B cell (primary cell): ENCODE measurements at regions not wholly inside any gene's neighbourhood (a gene's known extent, or its start where the extent isn't known, plus 50 kb on each side); places are given as distances from the start of the nearest gene placed in this dataset.
"Not testable (repeated sequence)": the region's sequence is repeated elsewhere in the genome, so short reads cannot be mapped to it uniquely, and the experiment has no call there.

ENCODE experiments used
- ATAC-seq: fragments of 200-7000 bp; cut with Tn5 transposase; one replicate; pipeline ENCODE4 v1.10.0; 2021; ENCODE audit warnings: low read depth, mild to moderate bottlenecking, moderate number of reproducible peaks, moderate library complexity
- CTCF ChIA-PET: fragments of 350-600 bp; sonication (Branson Sonifier 250); formaldehyde crosslinking; loops from one replicate; lab custom pipeline; 2021; ENCODE audit warnings: antibody characterized with exemption, inconsistent platforms; lab: Charles Lee
- POLR2A ChIA-PET: fragments of 350-600 bp; sonication (Branson Sonifier 250); formaldehyde crosslinking; loops from one replicate; lab custom pipeline; 2021; ENCODE audit warnings: antibody characterized with exemption; lab: Charles Lee
- DNase-seq: peaks from one replicate; pipeline ENCODE4 v3.0.0; 2013
- H2AFZ ChIP-seq: 2 replicates; pipeline ENCODE4 v1.6.1; 2012; ENCODE audit warnings: mild to moderate bottlenecking, low read depth, low read length; ENCODE audit not compliant: insufficient read depth, poor library complexity, severe bottlenecking
- H3K27ac ChIP-seq, 2 donors: 1 replicate in 1 of 2; 2 replicates in 1 of 2; pipeline ENCODE4 v1.5.1; 2012 to 2013; ENCODE audit warnings: low read length in 2 of 2, mild to moderate bottlenecking in 2 of 2, moderate library complexity in 1 of 2
- H3K27me3 ChIP-seq, 4 experiments: fragments of 200-600 bp in 1 of 4; sonication (generic) in 1 of 4; replicated peaks in 1 of 4; 1 replicate in 2 of 4; 2 replicates in 2 of 4; pipeline versions ENCODE4 v1.6.1 to v1.7.0; 2013 to 2016; ENCODE audit warnings: low read length in 3 of 4, mild to moderate bottlenecking in 2 of 4, mixed read lengths in 1 of 4, moderate library complexity in 1 of 4; ENCODE audit not compliant: insufficient read depth in 4 of 4, control insufficient read depth in 3 of 4; ENCODE audit errors: control extremely low read depth in 1 of 4
- H3K36me3 ChIP-seq, 2 experiments: replicated peaks in 1 of 2; 1 replicate in 1 of 2; 2 replicates in 1 of 2; pipeline versions ENCODE4 v1.6.1 to v1.7.1; 2013; ENCODE audit warnings: low read length in 1 of 2; ENCODE audit not compliant: insufficient read depth in 2 of 2, control insufficient read depth in 1 of 2; ENCODE audit errors: control extremely low read depth in 1 of 2, extremely low read depth in 1 of 2
- H3K4me1 ChIP-seq, 2 donors: fragments of 200-600 bp in 1 of 2; sonication (generic) in 1 of 2; 1 replicate in 1 of 2; 2 replicates in 1 of 2; pipeline versions ENCODE4 v1.5.1 to v1.6.1; 2013 to 2017; ENCODE audit warnings: low read length in 2 of 2; ENCODE audit not compliant: control insufficient read depth in 2 of 2, insufficient read depth in 2 of 2
- H3K4me2 ChIP-seq: replicated peaks from 2 replicates; pipeline ENCODE3; 2012; ENCODE audit warnings: mild to moderate bottlenecking, low read depth, low read length; ENCODE audit not compliant: poor library complexity, severe bottlenecking
- H3K4me3 ChIP-seq, 5 experiments: fragments of 200-600 bp in 1 of 5; sonication (generic) in 1 of 5; 1 replicate in 3 of 5; 2 replicates in 2 of 5; pipeline versions ENCODE4 v1.5.1 to v1.7.0; 2011 to 2016; ENCODE audit warnings: low read length in 4 of 5, mild to moderate bottlenecking in 4 of 5, low read depth in 2 of 5, control low read depth in 1 of 5, moderate library complexity in 1 of 5; ENCODE audit not compliant: insufficient read depth in 1 of 5; ENCODE audit errors: control extremely low read depth in 1 of 5, extremely low read depth in 1 of 5
- H3K79me2 ChIP-seq: fragments of 200-600 bp; sonication (generic); one replicate; pipeline ENCODE4 v1.6.0; 2016; ENCODE audit warnings: low read length; ENCODE audit not compliant: control insufficient read depth, insufficient read depth
- H3K9ac ChIP-seq: fragments of 200-600 bp; sonication (generic); 2 replicates; pipeline ENCODE4 v1.6.1; 2017; ENCODE audit warnings: mild to moderate bottlenecking, low read length, moderate library complexity
- H3K9me3 ChIP-seq, 3 donors: one replicate each; pipeline versions ENCODE4 v1.6.1 to v1.7.1; 2013; ENCODE audit warnings: low read length in 2 of 3; ENCODE audit not compliant: control insufficient read depth in 2 of 3, insufficient read depth in 1 of 3; ENCODE audit errors: control extremely low read depth in 1 of 3
- H4K20me1 ChIP-seq: 2 replicates; pipeline ENCODE4 v1.6.0; 2012; ENCODE audit warnings: mild to moderate bottlenecking, low read length; ENCODE audit not compliant: insufficient read depth, control insufficient read depth, poor library complexity, severe bottlenecking
- H3K27ac Mint-ChIP-seq: one replicate; pipeline ENCODE4 v1.8.0; 2021; ENCODE audit warnings: mixed read lengths
- H3K27me3 Mint-ChIP-seq: one replicate; pipeline ENCODE4 v1.8.0; 2021; ENCODE audit warnings: mixed read lengths
- H3K4me1 Mint-ChIP-seq: one replicate; pipeline ENCODE4 v1.8.0; 2021; ENCODE audit warnings: mixed read lengths
- H3K4me3 Mint-ChIP-seq: one replicate; pipeline ENCODE4 v1.8.0; 2021; ENCODE audit warnings: mixed read lengths
- H3K9me3 Mint-ChIP-seq: one replicate; pipeline ENCODE4 v1.8.0; 2022; ENCODE audit warnings: mixed read lengths; ENCODE audit not compliant: insufficient read depth
- WGBS: methylation state at CpG from one replicate; pipeline ENCODE4 v1.1.5; 2013; ENCODE audit warnings: missing lambda C conversion rate; ENCODE audit not compliant: insufficient coverage; 5-methylcytosine and 5-hydroxymethylcytosine counted together
- intact Hi-C: fragments of 100-400 bp; cut with micrococcal nuclease; formaldehyde crosslinking; loops from one replicate; pipeline ENCODE4 v1.10.0; 2022
- TF ChIP-seq, protein P1 (sequence below): fragments of 200-600 bp; IDR thresholded peaks from one replicate; pipeline ENCODE4 v1.8.0; 2022; ENCODE audit warnings: antibody characterized with exemption, mild to moderate bottlenecking

DNA sequence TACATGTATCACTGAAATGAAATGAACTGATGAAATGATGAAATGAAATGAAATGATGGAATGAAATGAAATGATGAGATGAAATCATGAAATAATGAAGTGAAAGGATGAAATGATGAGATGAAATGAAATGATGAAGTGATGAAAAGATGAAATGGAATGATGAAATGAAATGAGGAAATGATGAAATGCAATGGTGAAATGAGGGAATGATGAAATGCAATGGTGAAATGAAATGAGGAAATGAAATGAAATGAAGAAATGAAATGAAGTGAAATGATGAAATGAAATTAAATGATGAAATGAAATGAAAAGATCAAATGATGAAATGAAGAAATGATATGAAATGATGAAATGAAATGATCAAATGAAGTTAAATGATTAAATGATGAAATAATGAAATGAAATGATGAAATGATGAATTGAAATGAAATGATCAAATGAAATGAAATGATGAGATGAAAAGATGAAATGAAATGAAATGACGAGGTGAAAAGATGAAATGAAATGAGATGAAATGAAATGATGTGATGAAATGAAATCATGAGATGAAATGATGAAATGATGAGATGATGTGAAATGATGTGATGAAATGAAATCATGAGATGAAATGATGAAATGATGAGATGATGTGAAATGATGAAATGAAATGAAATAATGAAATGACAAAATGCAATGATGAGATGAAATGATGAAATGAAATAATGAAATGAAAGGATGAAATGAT lies 327.9 kb upstream of the WSB1 start:
- H3K27me3 Mint-ChIP-seq, H3K27ac ChIP-seq, CTCF ChIA-PET, H3K36me3 ChIP-seq, intact Hi-C loops, H3K4me3 Mint-ChIP-seq, POLR2A ChIA-PET, H4K20me1 ChIP-seq, H3K4me2 ChIP-seq, H3K4me1 Mint-ChIP-seq, H3K9ac ChIP-seq, H3K4me3 ChIP-seq, H3K9me3 Mint-ChIP-seq, H3K79me2 ChIP-seq, H3K27ac Mint-ChIP-seq, ATAC-seq, DNase-seq, H2AFZ ChIP-seq, H3K4me1 ChIP-seq: not testable (repeated sequence)
- Histone ChIP-seq H3K9me3 (peaks cover 0 to 11% (median 0%) of the 10 kb centered on the region in 3 donors), H3K27me3 (peaks cover 0 to 17% (median 7%) of the 10 kb centered on the region in 4 experiments)
- 67% methylated on average over 1 of the region's 1 CpG for WGBS
- TF ChIP-seq, protein P1, sequence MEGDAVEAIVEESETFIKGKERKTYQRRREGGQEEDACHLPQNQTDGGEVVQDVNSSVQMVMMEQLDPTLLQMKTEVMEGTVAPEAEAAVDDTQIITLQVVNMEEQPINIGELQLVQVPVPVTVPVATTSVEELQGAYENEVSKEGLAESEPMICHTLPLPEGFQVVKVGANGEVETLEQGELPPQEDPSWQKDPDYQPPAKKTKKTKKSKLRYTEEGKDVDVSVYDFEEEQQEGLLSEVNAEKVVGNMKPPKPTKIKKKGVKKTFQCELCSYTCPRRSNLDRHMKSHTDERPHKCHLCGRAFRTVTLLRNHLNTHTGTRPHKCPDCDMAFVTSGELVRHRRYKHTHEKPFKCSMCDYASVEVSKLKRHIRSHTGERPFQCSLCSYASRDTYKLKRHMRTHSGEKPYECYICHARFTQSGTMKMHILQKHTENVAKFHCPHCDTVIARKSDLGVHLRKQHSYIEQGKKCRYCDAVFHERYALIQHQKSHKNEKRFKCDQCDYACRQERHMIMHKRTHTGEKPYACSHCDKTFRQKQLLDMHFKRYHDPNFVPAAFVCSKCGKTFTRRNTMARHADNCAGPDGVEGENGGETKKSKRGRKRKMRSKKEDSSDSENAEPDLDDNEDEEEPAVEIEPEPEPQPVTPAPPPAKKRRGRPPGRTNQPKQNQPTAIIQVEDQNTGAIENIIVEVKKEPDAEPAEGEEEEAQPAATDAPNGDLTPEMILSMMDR: peak; percentile 20

DNA sequence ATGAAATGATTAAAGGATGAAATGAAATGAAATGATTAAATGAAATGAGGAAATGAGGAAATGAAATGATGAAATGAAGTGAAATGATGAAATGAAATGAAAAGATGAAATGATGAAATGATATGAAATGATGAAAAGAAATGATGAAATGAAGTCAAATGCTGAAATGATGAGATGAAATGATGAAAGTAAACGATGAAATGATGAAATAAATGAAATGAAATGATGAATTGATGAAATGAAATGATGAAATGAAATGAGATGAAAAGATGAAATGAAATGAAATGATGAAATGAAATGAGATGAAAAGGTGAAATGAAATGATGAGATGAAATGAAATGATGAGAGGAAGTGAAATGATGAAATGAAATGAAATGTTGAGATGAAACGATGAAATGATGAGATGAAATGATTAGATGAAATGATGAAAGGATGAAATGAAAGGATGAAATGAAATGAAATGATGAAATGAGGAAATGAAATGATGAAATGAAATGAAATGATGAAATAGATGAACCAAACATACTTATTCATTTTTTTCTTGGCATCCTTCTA lies 327.2 kb upstream of the WSB1 start:
- H3K4me1 Mint-ChIP-seq, intact Hi-C loops, CTCF ChIA-PET, H3K36me3 ChIP-seq, POLR2A ChIA-PET, H3K79me2 ChIP-seq, H3K9ac ChIP-seq, H3K27me3 Mint-ChIP-seq, H3K4me3 ChIP-seq, ATAC-seq, H3K27ac ChIP-seq, H3K4me3 Mint-ChIP-seq, H3K4me2 ChIP-seq, H2AFZ ChIP-seq, H4K20me1 ChIP-seq, H3K4me1 ChIP-seq, DNase-seq, H3K9me3 Mint-ChIP-seq, H3K27ac Mint-ChIP-seq: not testable (repeated sequence)
- H3K27me3 ChIP-seq: peaks cover 0 to 17% (median 7%) of the 10 kb centered on the region in 4 experiments
- WGBS: 42% methylated on average over 1 of the region's 2 CpGs
- H3K9me3 ChIP-seq: peaks cover 0 to 11% (median 0%) of the 10 kb centered on the region in 3 donors

DNA sequence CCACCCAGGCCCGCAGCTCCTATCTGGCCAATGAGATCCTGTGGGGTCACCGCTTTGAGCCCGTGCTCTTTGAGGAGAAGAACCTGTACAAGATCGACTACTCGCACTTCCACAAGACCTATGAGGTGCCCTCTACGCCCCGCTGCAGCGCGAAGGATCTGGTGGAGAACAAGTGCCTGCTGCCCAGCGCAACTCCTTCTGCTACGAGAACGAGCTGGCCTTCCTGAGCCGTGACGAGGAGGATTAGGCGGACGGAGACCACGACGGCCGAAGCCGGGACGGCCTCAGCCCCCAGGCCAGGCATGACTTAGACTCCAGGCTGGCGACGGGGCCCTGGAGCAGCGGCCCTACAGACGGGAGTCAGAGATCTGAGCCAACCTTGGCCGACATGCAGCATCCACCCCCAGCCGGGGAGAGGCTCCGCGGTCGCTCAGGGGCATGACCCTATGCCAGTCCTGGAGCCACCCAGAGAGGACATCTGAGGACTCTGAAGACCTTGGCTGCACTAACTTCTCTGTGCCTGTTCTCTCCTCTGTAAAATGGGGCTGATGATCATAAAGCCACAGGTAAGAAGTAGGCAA lies 312.0 kb upstream of the WSB1 start:
- H3K27me3 Mint-ChIP-seq, H3K4me3 ChIP-seq, DNase-seq, H3K27ac Mint-ChIP-seq, H3K36me3 ChIP-seq, intact Hi-C loops, POLR2A ChIA-PET, H3K4me1 ChIP-seq, H3K4me2 ChIP-seq, CTCF ChIA-PET, H4K20me1 ChIP-seq, H3K4me3 Mint-ChIP-seq, ATAC-seq, H3K27ac ChIP-seq, H3K9ac ChIP-seq, H3K4me1 Mint-ChIP-seq, H2AFZ ChIP-seq, H3K27me3 ChIP-seq, H3K9me3 Mint-ChIP-seq, H3K79me2 ChIP-seq: not testable (repeated sequence)
- peaks cover 0 to 13% (median 0%) of the 10 kb centered on the region in 3 donors for H3K9me3 ChIP-seq
- WGBS: 92% methylated on average over 26 of the region's 30 CpGs
